ENCODE measurements at regions not wholly inside any gene's neighbourhood (a gene's known extent, or its start where the extent isn't known, plus 50 kb on each side); places are given as distances from the start of the nearest gene placed in this dataset.

GRCh38 chr17:72553051-72553755 is 432.4 kb downstream of the SOX9 start:
- Histone ChIP-seq H4K20me1 (ENCODE audit: low read depth, low read length) (no peaks in the 10 kb centered on the region), H3K4me3 (ENCODE audit: insufficient read depth, low read length, poor library complexity, severe bottlenecking) (no peak overlapping the region), H3K27ac (ENCODE audit: low read depth, low read length) (no peak overlapping the region), H3K4me2 (ENCODE audit: low read depth, low read length, poor library complexity, severe bottlenecking) (no peak overlapping the region), H3F3A (ENCODE audit: insufficient read depth) (no peaks in the 10 kb centered on the region), H3K9me2 (replicated peaks; ENCODE audit: insufficient read depth, low read length) (no peaks in the 10 kb centered on the region), H3K9me3 (ENCODE audit: insufficient read depth, low read length) (no peaks in the 10 kb centered on the region), H3K36me3 (ENCODE audit: low read length) (no peaks in the 10 kb centered on the region), H3K79me2 (ENCODE audit: insufficient read depth, low read length) (no peaks in the 10 kb centered on the region), H2AFZ (ENCODE audit: low read depth, low read length, severe bottlenecking) (no peak overlapping the region), H3K9ac (ENCODE audit: low read length) (no peak overlapping the region), H3K27me3 (ENCODE audit: low read length) (no peaks in the 10 kb centered on the region)
- TF ChIP-seq EZH2phosphoT487 (conservative IDR thresholded peaks at IDR 0.05; ENCODE audit: low read length), result no peak
- TF ChIP-seq CTCF (IDR thresholded peaks at IDR 0.05; ENCODE audit: insufficient read depth, low read length, poor library complexity, severe bottlenecking), result no peak

GRCh38 chr17:72554508-72554907 is 433.7 kb downstream of the SOX9 start:
- TF ChIP-seq EZH2phosphoT487 (conservative IDR thresholded peaks at IDR 0.05; ENCODE audit: low read length) (no peak), CTCF (IDR thresholded peaks at IDR 0.05; ENCODE audit: insufficient read depth, low read length, poor library complexity, severe bottlenecking) (no peak)

GRCh38 chr17:72555052-72555451 is 434.2 kb downstream of the SOX9 start:
- no peaks in the 10 kb centered on the region for H3F3A ChIP-seq (ENCODE audit: insufficient read depth)
- no peak for TF ChIP-seq CTCF (IDR thresholded peaks at IDR 0.05; ENCODE audit: insufficient read depth, low read length, poor library complexity, severe bottlenecking)
- TF ChIP-seq EZH2phosphoT487 (conservative IDR thresholded peaks at IDR 0.05; ENCODE audit: low read length), result no peak
- H3K27me3 ChIP-seq (ENCODE audit: low read length), result no peaks in the 10 kb centered on the region
- no peak overlapping the region for H2AFZ ChIP-seq (ENCODE audit: low read depth, low read length, severe bottlenecking)
- no peaks in the 10 kb centered on the region for H4K20me1 ChIP-seq (ENCODE audit: low read depth, low read length)
- no peak overlapping the region for H3K4me3 ChIP-seq (ENCODE audit: insufficient read depth, low read length, poor library complexity, severe bottlenecking)
- no peaks in the 10 kb centered on the region for H3K79me2 ChIP-seq (ENCODE audit: insufficient read depth, low read length)
- no peak overlapping the region for H3K4me2 ChIP-seq (ENCODE audit: low read depth, low read length, poor library complexity, severe bottlenecking)
- H3K27ac ChIP-seq (ENCODE audit: low read depth, low read length), result no peak overlapping the region
- H3K9me2 ChIP-seq (replicated peaks; ENCODE audit: insufficient read depth, low read length), result no peaks in the 10 kb centered on the region
- no peaks in the 10 kb centered on the region for H3K36me3 ChIP-seq (ENCODE audit: low read length)
- H3K9ac ChIP-seq (ENCODE audit: low read length), result no peak overlapping the region
- no peaks in the 10 kb centered on the region for H3K9me3 ChIP-seq (ENCODE audit: insufficient read depth, low read length)

More at GRCh38 chr17:72554508-72554907, 433.7 kb downstream of the SOX9 start:
- Histone ChIP-seq H3F3A (ENCODE audit: insufficient read depth) (no peaks in the 10 kb centered on the region), H3K27me3 (ENCODE audit: low read length) (no peaks in the 10 kb centered on the region), H3K79me2 (ENCODE audit: insufficient read depth, low read length) (no peaks in the 10 kb centered on the region), H3K9me2 (replicated peaks; ENCODE audit: insufficient read depth, low read length) (no peaks in the 10 kb centered on the region), H3K4me2 (ENCODE audit: low read depth, low read length, poor library complexity, severe bottlenecking) (no peak overlapping the region), H3K4me3 (ENCODE audit: insufficient read depth, low read length, poor library complexity, severe bottlenecking) (no peak overlapping the region), H3K36me3 (ENCODE audit: low read length) (no peaks in the 10 kb centered on the region), H3K27ac (ENCODE audit: low read depth, low read length) (no peak overlapping the region), H3K9me3 (ENCODE audit: insufficient read depth, low read length) (no peaks in the 10 kb centered on the region), H2AFZ (ENCODE audit: low read depth, low read length, severe bottlenecking) (no peak overlapping the region), H3K9ac (ENCODE audit: low read length) (no peak overlapping the region), H4K20me1 (ENCODE audit: low read depth, low read length) (no peaks in the 10 kb centered on the region)
